ENCODE measurements at regions not wholly inside any gene's neighbourhood (a gene's known extent, or its start where the extent isn't known, plus 50 kb on each side); places are given as distances from the start of the nearest gene placed in this dataset.
"Not testable (repeated sequence)": the region's sequence is repeated elsewhere in the genome, so short reads cannot be mapped to it uniquely, and the experiment has no call there.

DNA sequence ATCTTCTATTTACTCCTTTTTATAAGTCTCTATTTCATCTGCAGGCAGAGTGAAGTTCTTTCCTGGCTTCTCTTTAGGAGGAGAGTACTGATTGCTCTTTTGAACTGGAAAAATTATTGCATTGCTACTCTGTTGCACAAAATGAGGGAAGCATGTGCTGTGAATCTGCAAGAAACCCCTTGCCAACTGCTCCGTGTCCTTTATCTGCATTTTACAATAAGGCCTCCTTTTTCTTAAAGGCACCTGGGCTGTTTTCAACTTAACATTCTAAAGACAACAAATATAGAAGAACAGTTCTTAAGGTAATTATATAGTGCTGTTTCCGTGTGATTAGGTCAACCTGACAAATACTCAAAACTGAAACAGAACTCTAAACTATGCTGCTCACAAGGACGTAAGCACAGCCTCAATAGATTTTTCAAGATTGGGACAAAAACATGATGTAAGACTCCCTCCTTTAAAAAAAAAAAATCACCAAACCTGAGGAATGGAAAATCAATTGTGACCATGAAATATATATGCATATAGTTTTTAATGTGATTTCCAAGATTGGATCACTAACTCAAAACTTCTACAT lies 716.6 kb upstream of the INTU start:
- Histone ChIP-seq H3K36me3 (ENCODE audit: low read depth) (no peaks in the 10 kb centered on the region), H2AFZ (peak overlapping the region; percentile 85), H3K4me3 (peak overlapping the region; percentile 70), H3K4me2 (ENCODE audit: unreplicated experiment) (peak overlapping the region; percentile 92), H4K20me1 (ENCODE audit: insufficient read depth) (no peaks in the 10 kb centered on the region), H3K9ac (peak overlapping the region; percentile 60), H3F3A (ENCODE audit: insufficient read depth) (peaks cover 26% of the 10 kb centered on the region), H3K27ac (peak overlapping the region; percentile 73), H3K27me3 (replicated peaks; ENCODE audit: insufficient read depth) (no peaks in the 10 kb centered on the region), H3K9me3 (ENCODE audit: low read depth) (no peaks in the 10 kb centered on the region), H3K79me2 (ENCODE audit: insufficient read depth) (no peaks in the 10 kb centered on the region), H3K4me1 (ENCODE audit: insufficient read depth) (peaks cover 24% of the 10 kb centered on the region), H3K9me2 (ENCODE audit: insufficient read depth) (no peaks in the 10 kb centered on the region)
- peak; percentile 35 for DNase-seq
- no peak for TF ChIP-seq EZH2 (IDR thresholded peaks at IDR 0.05; ENCODE audit: insufficient read depth, poor library complexity, severe bottlenecking)
- TF ChIP-seq EZH2phosphoT487 (IDR thresholded peaks at IDR 0.05; ENCODE audit: insufficient read depth, low read depth): no peak
- in situ Hi-C loops (cut with MboI): no loop called here
- WGBS, 2 experiments (ENCODE audit: low coverage in 1 of 2, low lambda C conversion rate in 2 of 2, missing lambda C conversion rate in 2 of 2): 2 to 6% methylated on average over 3 of the region's 3 CpGs

GRCh38 chr4:126916626-126917140 lies 716.1 kb upstream of the INTU start:
- Histone ChIP-seq H3K27me3 (replicated peaks; ENCODE audit: insufficient read depth) (no peaks in the 10 kb centered on the region), H3K79me2 (ENCODE audit: insufficient read depth) (no peaks in the 10 kb centered on the region), H4K20me1 (ENCODE audit: insufficient read depth) (no peaks in the 10 kb centered on the region), H2AFZ (peak overlapping the region; percentile 85), H3K9me2 (ENCODE audit: insufficient read depth) (no peaks in the 10 kb centered on the region), H3K9me3 (ENCODE audit: low read depth) (no peaks in the 10 kb centered on the region), H3K4me3 (peak overlapping the region; percentile 70), H3K27ac (peak overlapping the region; percentile 73), H3F3A (ENCODE audit: insufficient read depth) (peaks cover 26% of the 10 kb centered on the region), H3K9ac (peak overlapping the region; percentile 60), H3K36me3 (ENCODE audit: low read depth) (no peaks in the 10 kb centered on the region), H3K4me1 (ENCODE audit: insufficient read depth) (peaks cover 24% of the 10 kb centered on the region), H3K4me2 (ENCODE audit: unreplicated experiment) (peak overlapping the region; percentile 92)
- TF ChIP-seq EZH2phosphoT487 (IDR thresholded peaks at IDR 0.05; ENCODE audit: insufficient read depth, low read depth): no peak
- no peak for TF ChIP-seq EZH2 (IDR thresholded peaks at IDR 0.05; ENCODE audit: insufficient read depth, poor library complexity, severe bottlenecking)
- WGBS, 2 experiments (ENCODE audit: low coverage in 1 of 2, low lambda C conversion rate in 2 of 2, missing lambda C conversion rate in 2 of 2): 2% methylated on average over 10 of the region's 10 CpGs
- in situ Hi-C loops (cut with MboI): no loop called here
- peak; percentile 84 for DNase-seq

DNA sequence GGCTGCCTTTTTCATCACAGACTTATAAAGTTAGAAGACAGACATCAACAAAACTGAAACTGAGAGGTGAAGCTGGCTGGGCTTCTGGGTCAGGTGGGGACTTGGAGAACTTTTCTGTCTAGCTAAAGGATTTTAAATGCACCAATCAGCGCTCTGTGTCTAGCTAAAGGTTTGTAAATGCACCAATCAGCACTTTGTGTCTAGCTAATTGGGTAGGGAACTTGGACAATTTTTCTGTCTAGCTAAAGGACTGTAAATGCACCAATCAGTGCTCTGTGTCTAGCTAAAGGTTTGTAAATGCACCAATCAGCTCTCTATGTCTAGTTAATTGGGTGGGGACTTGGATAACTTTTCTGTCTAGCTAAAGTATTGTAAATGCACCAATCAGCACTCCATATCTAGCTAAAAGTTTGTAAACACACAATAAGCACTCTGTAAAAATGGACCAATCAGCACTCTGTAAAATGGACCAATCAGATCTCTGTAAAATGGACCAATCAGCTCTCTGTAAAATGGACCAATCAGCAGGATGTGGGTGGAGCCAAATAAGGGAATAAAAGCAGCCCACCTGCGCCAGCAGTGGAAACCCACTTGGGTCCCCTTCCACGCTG lies 710.3 kb upstream of the INTU start:
- H3K27me3 ChIP-seq (replicated peaks; ENCODE audit: insufficient read depth); H3F3A ChIP-seq (ENCODE audit: insufficient read depth); H3K79me2 ChIP-seq (ENCODE audit: insufficient read depth); H3K27ac ChIP-seq; H3K4me2 ChIP-seq (ENCODE audit: unreplicated experiment); H3K9me3 ChIP-seq (ENCODE audit: low read depth); H3K4me1 ChIP-seq (ENCODE audit: insufficient read depth); H3K9ac ChIP-seq; H3K4me3 ChIP-seq; in situ Hi-C loops (cut with MboI); H3K36me3 ChIP-seq (ENCODE audit: low read depth); H3K9me2 ChIP-seq (ENCODE audit: insufficient read depth); H4K20me1 ChIP-seq (ENCODE audit: insufficient read depth); DNase-seq; H2AFZ ChIP-seq: not testable (repeated sequence)
- 98 to 99% methylated on average over 3 of the region's 3 CpGs for WGBS, 2 experiments (ENCODE audit: low coverage in 1 of 2, low lambda C conversion rate in 2 of 2, missing lambda C conversion rate in 2 of 2)

DNA sequence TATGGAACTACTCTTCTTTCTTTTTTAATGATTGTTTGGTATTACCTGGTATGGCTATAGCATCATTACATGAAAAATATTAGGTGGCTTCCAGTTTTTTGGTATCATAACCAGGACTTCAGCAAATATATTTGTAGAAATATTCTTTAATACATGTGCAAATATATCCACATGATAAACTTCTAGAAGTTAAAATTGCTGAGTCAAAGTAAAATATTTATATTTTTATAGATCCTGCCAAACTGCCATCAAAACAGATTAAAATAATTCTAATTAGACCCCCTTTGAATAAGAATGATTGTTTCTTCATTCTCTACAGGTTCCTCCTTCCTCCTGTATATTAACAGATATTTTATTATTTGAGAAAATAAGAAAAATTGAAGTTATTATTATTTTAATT lies 708.5 kb upstream of the INTU start:
- H2AFZ ChIP-seq: no peak overlapping the region
- TF ChIP-seq EZH2phosphoT487 (IDR thresholded peaks at IDR 0.05; ENCODE audit: insufficient read depth, low read depth): no peak
- in situ Hi-C loops (cut with MboI): no loop called here
- H3K4me1 ChIP-seq (ENCODE audit: insufficient read depth): no peaks in the 10 kb centered on the region
- H4K20me1 ChIP-seq (ENCODE audit: insufficient read depth): no peaks in the 10 kb centered on the region
- no peaks in the 10 kb centered on the region for H3K9me3 ChIP-seq (ENCODE audit: low read depth)
- no peaks in the 10 kb centered on the region for H3F3A ChIP-seq (ENCODE audit: insufficient read depth)
- DNase-seq: no peak
- no peaks in the 10 kb centered on the region for H3K9me2 ChIP-seq (ENCODE audit: insufficient read depth)
- H3K27me3 ChIP-seq (replicated peaks; ENCODE audit: insufficient read depth): no peaks in the 10 kb centered on the region
- H3K27ac ChIP-seq: no peak overlapping the region
- H3K9ac ChIP-seq: no peak overlapping the region
- H3K4me2 ChIP-seq (ENCODE audit: unreplicated experiment): no peak overlapping the region
- no peak overlapping the region for H3K4me3 ChIP-seq
- no peaks in the 10 kb centered on the region for H3K36me3 ChIP-seq (ENCODE audit: low read depth)
- no peaks in the 10 kb centered on the region for H3K79me2 ChIP-seq (ENCODE audit: insufficient read depth)

DNA sequence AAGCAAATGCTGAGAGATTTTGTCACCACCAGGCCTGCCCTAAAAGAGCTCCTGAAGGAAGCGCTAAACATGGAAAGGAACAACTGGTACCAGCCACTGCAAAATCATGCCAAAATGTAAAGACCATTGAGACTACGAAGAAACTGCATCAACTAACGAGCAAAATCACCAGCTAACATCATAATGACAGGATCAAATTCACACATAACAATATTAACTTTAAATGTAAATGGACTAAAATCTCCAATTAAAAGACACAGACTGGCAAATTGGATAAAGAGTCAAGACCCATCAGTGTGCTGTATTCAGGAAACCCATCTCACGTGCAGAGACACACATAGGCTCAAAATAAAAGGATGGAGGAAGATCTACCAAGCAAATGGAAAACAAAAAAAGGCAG lies 702.7 kb upstream of the INTU start:
- H3K27ac ChIP-seq; DNase-seq; in situ Hi-C loops (cut with MboI); H3K4me2 ChIP-seq (ENCODE audit: unreplicated experiment); H3K9me3 ChIP-seq (ENCODE audit: low read depth); H3K79me2 ChIP-seq (ENCODE audit: insufficient read depth); H2AFZ ChIP-seq; H3K9me2 ChIP-seq (ENCODE audit: insufficient read depth); H4K20me1 ChIP-seq (ENCODE audit: insufficient read depth); H3K27me3 ChIP-seq (replicated peaks; ENCODE audit: insufficient read depth); H3K4me1 ChIP-seq (ENCODE audit: insufficient read depth); H3K36me3 ChIP-seq (ENCODE audit: low read depth); H3K9ac ChIP-seq; H3K4me3 ChIP-seq; H3F3A ChIP-seq (ENCODE audit: insufficient read depth): not testable (repeated sequence)
- WGBS, 2 experiments (ENCODE audit: low coverage in 1 of 2, low lambda C conversion rate in 2 of 2, missing lambda C conversion rate in 2 of 2): 57 to 86% methylated on average over 3 of the region's 4 CpGs

All from GM23248 (cell line).